T1000 (cell line): ENCODE measurements at regions not wholly inside any gene's neighbourhood (a gene's known extent, or its start where the extent isn't known, plus 50 kb on each side); places are given as distances from the start of the nearest gene placed in this dataset.
"Not testable (repeated sequence)": the region's sequence is repeated elsewhere in the genome, so short reads cannot be mapped to it uniquely, and the experiment has no call there.

Source experiments
- DNase-seq: peaks from one replicate; lab custom pipeline; 2025; ENCODE audit warnings: mixed read lengths; lab: John Stamatoyannopoulos, UW

GRCh38 chr10:90028312-90028711, 326.9 kb downstream of the KIF20B start:
- no peak for DNase-seq

GRCh38 chr10:90031776-90032175, 330.4 kb downstream of the KIF20B start:
- DNase-seq, result no peak

GRCh38 chr10:90032519-90032918, 331.1 kb downstream of the KIF20B start:
- DNase-seq, result no peak

GRCh38 chr10:90034862-90035261, 333.5 kb downstream of the KIF20B start:
- DNase-seq, result not testable (repeated sequence)

GRCh38 chr10:90041585-90041984, 340.2 kb downstream of the KIF20B start:
- DNase-seq, result no peak

- DNase-seq, result no peak
These were observed 340.7 kb downstream of the KIF20B start for GRCh38 chr10:90042075-90042474.

- DNase-seq, result no peak
These were observed 345.9 kb downstream of the KIF20B start for GRCh38 chr10:90047243-90047729.

- DNase-seq, result no peak
These were observed 349.7 kb downstream of the KIF20B start for GRCh38 chr10:90051053-90051452.

GRCh38 chr10:90051474-90051873, 350.1 kb downstream of the KIF20B start:
- DNase-seq, result no peak

GRCh38 chr10:90062786-90063185, 361.4 kb downstream of the KIF20B start:
- DNase-seq, result no peak

GRCh38 chr10:90064295-90064694, 362.9 kb downstream of the KIF20B start:
- DNase-seq, result no peak

GRCh38 chr10:90066435-90066834, 365.0 kb downstream of the KIF20B start:
- DNase-seq, result no peak

- DNase-seq, result no peak
These were observed 374.6 kb downstream of the KIF20B start for GRCh38 chr10:90075995-90076394.

- no peak for DNase-seq
These were observed 378.4 kb downstream of the KIF20B start for GRCh38 chr10:90079819-90080218.

- DNase-seq, result not testable (repeated sequence)
These were observed 385.3 kb downstream of the KIF20B start for GRCh38 chr10:90086606-90087190.

- no peak for DNase-seq
These were observed 386.0 kb downstream of the KIF20B start for GRCh38 chr10:90087197-90088023.

GRCh38 chr10:90088024-90088317, 386.6 kb downstream of the KIF20B start:
- DNase-seq, result no peak

GRCh38 chr10:90089719-90090118, 388.3 kb downstream of the KIF20B start:
- DNase-seq, result no peak

GRCh38 chr10:90096196-90096595, 394.8 kb downstream of the KIF20B start:
- no peak for DNase-seq

- DNase-seq, result not testable (repeated sequence)
These were observed 406.2 kb downstream of the KIF20B start for GRCh38 chr10:90107581-90107980.

- DNase-seq, result no peak
These were observed 410.3 kb downstream of the KIF20B start for GRCh38 chr10:90111671-90112070.

- no peak for DNase-seq
These were observed 411.3 kb downstream of the KIF20B start for GRCh38 chr10:90112681-90113080.

GRCh38 chr10:90118567-90118966, 417.2 kb downstream of the KIF20B start:
- not testable (repeated sequence) for DNase-seq
